ENCODE measurements at regions not wholly inside any gene's neighbourhood (a gene's known extent, or its start where the extent isn't known, plus 50 kb on each side); places are given as distances from the start of the nearest gene placed in this dataset.

GRCh38 chrX:113770071-113770470 is 813.8 kb upstream of the HTR2C start:
- DNase-seq (ENCODE audit: low read depth in 4 of 4, low spot score in 3 of 4) = no peak

GRCh38 chrX:113759422-113759821 is 824.5 kb upstream of the HTR2C start:
- no peak for DNase-seq (ENCODE audit: low read depth in 4 of 4, low spot score in 3 of 4)

DNA sequence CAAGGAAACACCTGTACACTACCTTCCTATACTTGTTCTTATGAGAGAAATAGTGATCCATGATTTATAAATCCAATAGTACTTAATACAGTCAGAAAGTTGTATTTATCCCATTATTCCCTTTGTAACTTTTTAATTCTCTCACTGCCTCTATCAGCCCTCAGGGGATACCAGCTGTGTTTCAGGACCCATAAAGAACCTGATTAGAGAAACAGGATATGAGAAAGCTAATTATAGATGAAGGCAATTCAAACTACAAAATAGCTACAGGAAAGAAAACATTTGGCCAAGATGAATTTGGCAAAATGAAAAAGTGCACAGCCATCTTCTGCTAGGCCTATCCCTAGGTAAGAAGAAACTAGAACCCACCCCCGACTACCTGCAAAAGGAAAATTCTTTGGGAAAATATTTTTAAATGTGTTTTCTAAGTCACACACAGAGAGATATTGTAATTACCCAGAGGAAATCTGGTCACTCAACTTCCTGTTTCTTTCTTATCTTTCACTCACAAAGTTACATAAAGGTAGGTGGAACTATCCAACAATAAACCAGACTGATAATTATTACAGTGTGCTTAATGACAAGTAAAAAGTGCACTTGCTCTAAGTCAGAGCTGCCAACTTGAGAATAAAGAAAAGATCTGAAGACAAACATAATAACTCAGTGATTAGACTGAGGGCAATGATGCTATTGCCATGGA is 836.5 kb upstream of the HTR2C start:
- no peak for DNase-seq (ENCODE audit: low read depth in 4 of 4, low spot score in 3 of 4)

DNA sequence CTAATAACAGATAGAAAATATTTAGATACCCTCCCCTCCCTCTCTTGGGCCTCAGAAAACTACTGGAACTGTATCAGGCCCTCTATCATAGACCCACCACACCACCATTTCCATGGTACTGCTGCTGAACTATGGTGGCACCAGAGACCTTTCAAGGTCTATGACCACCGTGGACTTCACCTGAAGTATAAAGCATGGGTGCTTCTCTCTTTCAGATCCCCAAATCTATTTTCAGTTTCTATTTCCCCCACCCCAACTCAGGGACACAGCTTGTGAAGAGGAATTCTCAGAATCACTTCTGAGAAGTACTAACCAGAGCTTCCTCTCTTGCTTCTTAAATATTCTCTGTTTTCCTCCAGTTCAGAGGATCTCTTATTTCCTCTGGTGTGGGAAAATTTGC is 840.8 kb upstream of the HTR2C start:
- no peak for DNase-seq (ENCODE audit: low read depth in 4 of 4, low spot score in 3 of 4)

- DNase-seq (ENCODE audit: low read depth in 4 of 4, low spot score in 3 of 4) = peak in 1 of 4 donors; percentile 5
These were observed 842.1 kb upstream of the HTR2C start for GRCh38 chrX:113741744-113742143.

GRCh38 chrX:113728937-113729336 is 854.9 kb upstream of the HTR2C start:
- DNase-seq (ENCODE audit: low read depth in 4 of 4, low spot score in 3 of 4) = no peak

- DNase-seq (ENCODE audit: low read depth in 4 of 4, low spot score in 3 of 4) = no peak
These were observed 857.0 kb upstream of the HTR2C start for GRCh38 chrX:113726898-113727297.

DNA sequence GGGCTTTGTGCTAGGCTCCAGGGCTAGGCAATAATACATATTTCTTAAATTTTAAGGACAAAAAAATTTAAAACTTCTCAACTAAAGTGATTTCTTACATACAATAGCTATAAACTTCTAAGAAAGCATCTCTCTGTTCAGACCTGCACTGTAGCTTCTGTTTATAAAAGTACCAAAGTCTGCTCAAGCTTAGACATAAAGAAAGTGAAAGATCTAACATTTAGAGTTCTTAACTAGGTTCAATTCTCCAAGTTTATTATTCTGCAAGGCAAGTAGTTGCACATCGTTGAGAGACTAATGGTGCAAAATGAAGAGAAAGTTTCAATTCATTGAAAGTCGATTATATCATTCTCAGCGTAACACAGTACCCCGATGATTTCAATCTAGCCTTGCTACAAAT is 857.4 kb upstream of the HTR2C start:
- no peak for DNase-seq (ENCODE audit: low read depth in 4 of 4, low spot score in 3 of 4)

DNA sequence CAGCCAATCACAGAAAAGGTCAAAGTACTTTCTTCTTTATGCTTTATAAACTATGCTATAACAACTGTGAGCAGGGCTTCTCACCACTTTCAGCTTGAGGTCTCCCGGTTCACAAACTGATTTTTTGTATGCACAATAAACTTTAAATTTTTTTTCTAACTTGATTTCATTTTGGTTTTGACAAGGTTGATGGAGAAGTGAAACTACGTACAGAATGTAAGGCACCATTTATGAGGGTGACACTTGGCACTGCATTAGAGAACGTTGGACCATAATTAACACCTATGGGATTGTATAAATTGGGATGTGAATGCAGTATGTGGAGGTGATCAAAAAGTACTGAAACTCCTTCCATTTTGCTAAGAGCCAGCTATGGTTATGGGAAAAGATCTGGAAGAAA is 857.9 kb upstream of the HTR2C start:
- no peak for DNase-seq (ENCODE audit: low read depth in 4 of 4, low spot score in 3 of 4)

DNA sequence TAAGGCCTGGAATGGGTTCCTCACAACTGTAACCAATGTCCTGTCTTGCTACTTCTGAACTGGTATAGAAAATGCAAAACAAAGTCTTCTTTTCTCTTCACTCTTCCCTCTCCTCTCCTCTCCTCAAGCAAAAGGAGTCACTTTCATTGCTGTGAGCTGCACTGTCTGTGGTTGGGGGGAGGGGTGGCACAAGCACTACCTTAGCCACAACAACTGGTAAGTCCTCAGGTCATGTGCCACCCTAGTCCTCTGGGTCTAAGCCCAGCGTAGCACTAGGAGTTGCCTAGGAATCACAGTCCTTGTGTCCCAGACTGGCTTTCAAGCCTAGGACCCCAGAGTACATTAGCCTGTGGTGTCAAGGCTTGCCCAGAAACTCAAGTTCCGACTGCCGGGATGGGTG is 859.3 kb upstream of the AMOT start:
- no peak for DNase-seq (ENCODE audit: low read depth in 4 of 4, low spot score in 3 of 4)

DNA sequence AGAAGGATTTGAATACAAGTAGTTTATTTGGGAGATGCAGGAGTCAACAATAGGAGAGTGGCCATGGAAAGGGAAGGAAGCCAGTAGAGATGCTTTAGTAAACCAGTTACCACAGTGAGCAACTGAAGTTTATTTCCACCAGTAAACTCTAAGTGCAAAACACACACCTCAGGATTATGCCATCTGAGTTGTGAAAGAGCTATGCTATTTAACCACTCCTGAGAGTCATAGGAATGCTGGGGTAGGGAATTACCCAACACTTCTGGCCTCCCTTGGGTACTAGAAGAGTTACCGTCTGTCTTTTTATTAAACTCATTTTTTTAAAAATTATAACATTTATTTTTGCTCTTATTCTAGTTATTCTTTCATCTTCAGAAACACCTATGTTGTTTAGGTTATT is 834.6 kb upstream of the AMOT start:
- DNase-seq (ENCODE audit: low read depth in 4 of 4, low spot score in 3 of 4) = no peak

DNA sequence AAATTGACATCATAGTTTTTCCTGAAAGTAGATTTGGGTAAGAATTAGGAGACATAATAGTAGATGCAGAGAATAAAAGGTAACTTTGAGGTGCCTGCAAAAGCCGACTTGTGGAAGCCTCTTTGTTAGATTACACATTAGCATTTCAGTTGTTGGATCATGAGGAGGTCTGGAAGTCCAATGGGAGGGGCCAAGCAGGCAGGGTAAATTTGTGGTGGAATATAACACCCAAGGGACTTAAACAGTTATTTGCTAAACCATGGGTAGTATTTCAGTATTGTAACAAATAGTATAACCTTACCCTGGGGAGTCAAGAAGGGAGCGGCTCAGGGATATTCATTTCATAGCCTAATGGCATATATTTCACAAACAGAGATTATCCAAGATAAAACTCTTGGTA is 810.7 kb upstream of the AMOT start:
- no peak for DNase-seq (ENCODE audit: low read depth in 4 of 4, low spot score in 3 of 4)

- no peak for DNase-seq (ENCODE audit: low read depth in 4 of 4, low spot score in 3 of 4)
These were observed 803.8 kb upstream of the AMOT start for GRCh38 chrX:113644426-113644825.

DNA sequence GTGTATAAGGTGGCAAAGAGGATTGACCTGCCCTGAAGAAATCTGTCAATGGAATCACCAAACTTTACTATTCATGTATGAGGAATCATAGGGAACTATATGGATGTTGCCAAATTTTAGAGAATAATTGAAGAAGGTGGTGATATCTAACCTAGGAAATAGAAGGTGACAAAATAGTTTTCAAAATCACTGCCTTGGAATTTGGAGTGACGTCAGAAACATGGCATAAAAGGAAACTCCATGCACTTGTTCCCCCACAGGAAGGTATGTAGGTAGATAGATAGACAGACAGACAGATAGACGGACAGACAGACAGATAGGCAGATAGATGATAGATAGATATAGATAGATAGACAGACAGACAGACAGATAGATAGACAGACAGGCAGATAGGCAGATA is 793.9 kb upstream of the AMOT start:
- DNase-seq (ENCODE audit: low read depth in 4 of 4, low spot score in 3 of 4) = no peak

DNA sequence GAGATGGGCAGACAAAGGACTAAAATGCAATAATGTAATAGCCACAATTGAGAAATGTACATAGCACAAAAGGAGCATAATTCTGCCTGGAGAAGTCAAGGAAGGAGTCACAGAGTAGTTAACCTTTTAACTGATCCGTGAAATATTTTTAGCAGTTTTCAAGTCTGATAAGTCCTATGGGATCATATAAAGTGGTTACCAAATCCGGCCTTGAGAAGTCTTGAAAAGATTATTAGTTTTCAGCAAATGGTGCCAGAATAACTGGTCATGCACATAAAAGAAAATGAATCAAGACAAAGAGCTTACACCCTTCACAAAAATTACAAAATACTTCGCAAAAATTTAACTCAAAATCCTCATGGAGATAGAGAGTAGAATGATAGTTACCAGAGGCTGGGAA is 788.7 kb upstream of the AMOT start:
- no peak for DNase-seq (ENCODE audit: low read depth in 4 of 4, low spot score in 3 of 4)

DNA sequence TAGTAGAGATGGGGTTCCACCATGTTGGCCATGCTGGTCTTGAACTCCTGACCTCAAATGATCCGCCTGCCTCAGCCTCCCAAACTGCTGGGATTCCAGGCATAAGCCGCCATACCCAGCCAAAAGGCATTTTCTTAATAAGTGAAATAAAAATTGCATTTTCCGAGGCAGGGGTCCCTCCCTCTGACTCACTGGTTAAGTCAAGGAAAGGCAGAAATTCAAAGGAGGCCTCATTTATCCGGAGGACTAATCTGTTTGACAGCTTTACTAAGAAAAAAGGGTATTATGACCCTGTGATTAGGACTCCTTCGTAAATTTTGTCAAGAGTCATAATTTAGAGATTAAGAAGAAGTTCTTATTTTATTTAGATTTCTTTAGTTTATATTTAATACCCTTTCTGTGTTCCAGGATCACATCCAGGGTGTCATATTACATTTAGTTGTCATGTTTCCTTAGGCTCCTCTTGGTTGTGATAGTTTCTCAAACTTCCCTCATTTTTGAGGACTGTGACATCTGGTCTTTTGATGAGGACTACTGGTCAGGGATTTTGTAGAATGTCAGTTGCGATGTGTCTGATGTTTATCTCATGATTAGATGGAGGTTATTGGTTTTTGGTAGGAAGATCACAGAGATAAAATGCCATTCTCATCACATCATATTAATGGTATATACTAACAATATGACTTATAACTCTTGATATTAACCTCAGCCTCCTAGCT is 753.7 kb upstream of the AMOT start:
- no peak for DNase-seq (ENCODE audit: low read depth in 4 of 4, low spot score in 3 of 4)

GRCh38 chrX:113586281-113586898 is 745.8 kb upstream of the AMOT start:
- DNase-seq (ENCODE audit: low read depth in 4 of 4, low spot score in 3 of 4) = no peak

DNA sequence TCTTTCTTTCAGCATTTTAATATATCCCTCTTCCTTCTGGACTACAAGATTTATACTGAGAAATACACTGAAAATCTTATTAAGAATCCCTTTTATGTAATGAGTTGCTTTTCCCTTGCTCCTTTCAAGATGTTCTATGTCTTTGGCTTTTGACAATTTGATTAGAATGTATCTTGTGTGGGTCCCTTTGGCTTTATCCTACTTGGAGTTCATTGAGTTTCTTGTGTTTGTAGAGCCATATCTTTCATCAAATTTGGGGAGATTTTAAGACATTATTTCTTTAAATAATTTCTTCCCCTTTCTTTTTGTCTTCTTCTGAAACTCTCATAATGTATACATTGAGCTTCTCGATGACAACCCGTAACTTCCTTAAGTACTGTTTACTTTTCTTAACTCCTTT is 739.9 kb upstream of the AMOT start:
- no peak for DNase-seq (ENCODE audit: low read depth in 4 of 4, low spot score in 3 of 4)

DNA sequence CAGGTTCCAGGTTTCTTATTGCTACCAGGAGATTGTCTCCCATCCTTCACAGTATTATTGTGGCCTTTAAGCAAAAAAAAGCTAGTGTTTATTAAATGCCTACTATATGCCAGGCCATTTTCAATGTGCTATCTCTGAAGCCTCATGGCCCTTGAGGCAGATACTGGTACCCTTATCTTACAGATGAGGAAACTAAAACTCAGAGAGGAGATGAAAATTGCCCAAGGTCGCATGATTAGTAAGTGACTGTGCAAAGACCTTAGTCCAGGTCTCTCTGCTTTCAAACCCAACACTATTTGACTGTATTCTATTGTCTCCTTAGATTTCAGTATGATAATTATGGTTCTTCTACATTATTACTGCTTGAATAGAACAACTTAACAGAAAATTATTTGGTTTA is 717.9 kb upstream of the AMOT start:
- DNase-seq (ENCODE audit: low read depth in 4 of 4, low spot score in 3 of 4) = no peak

GRCh38 chrX:113551919-113552318 is 711.3 kb upstream of the AMOT start:
- no peak for DNase-seq (ENCODE audit: low read depth in 4 of 4, low spot score in 3 of 4)

GRCh38 chrX:113548308-113549015 is 707.8 kb upstream of the AMOT start:
- no peak for DNase-seq (ENCODE audit: low read depth in 4 of 4, low spot score in 3 of 4)

DNA sequence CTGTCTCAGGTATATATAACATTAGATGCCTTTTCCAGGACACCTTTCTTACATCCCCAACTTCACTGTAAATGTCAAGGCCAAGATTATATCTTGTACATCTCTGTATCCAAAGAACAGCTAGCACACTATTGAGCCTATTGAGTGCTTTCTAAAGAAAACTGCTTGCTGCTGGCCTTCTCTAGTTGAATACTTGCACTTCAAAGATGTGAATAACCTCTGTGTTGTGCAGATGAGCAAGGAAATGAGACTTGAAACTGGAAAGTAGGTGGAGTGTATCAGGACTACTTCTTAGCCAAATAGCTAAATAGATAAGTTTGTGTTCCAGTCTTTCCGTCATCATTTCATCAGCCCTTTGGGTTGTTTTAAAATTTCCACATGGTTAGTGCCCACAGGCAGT is 704.4 kb upstream of the AMOT start:
- DNase-seq (ENCODE audit: low read depth in 4 of 4, low spot score in 3 of 4) = no peak

Measured in left renal pelvis (tissue), 4 donors.